Endothelial cell of umbilical vein (primary cell): ENCODE measurements at regions not wholly inside any gene's neighbourhood (a gene's known extent, or its start where the extent isn't known, plus 50 kb on each side); places are given as distances from the start of the nearest gene placed in this dataset.

Experiments used
- BruUV-seq: library from RNA; stranded (reverse); fragments of 400-500 nt; replicated peaks from 2 replicates; lab custom pipeline; 2021; lab: Mats Ljungman, UMichigan
- CTCF ChIA-PET: fragments of 300-600, 350-600 bp; sonication (Branson Sonifier 250); formaldehyde crosslinking; loops from one replicate; lab custom pipeline; 2021; ENCODE audit warnings: antibody characterized with exemption, inconsistent platforms; lab: Charles Lee
- POLR2A ChIA-PET: fragments of 300-600, 350-600 bp; sonication (Branson Sonifier 250); formaldehyde crosslinking; loops from one replicate; lab custom pipeline; 2021; ENCODE audit warnings: antibody characterized with exemption, inconsistent platforms; lab: Charles Lee
- DNase-seq: peaks from one replicate; pipeline ENCODE4 v3.0.0-alpha.2; 2011; ENCODE audit warnings: low read depth, low spot score
- FAIRE-seq: peaks from 2 replicates; lab custom pipeline; 2011; peaks lifted over from hg19 to GRCh38; lab: Jason Lieb, UNC
- H2AFZ ChIP-seq: 2 replicates; pipeline ENCODE4 v1.6.0; 2012; ENCODE audit warnings: low read depth, low read length, control low read depth, inconsistent platforms
- H3K27ac ChIP-seq: 2 replicates; pipeline ENCODE4 v1.5.1; 2011; ENCODE audit warnings: low read depth, mild to moderate bottlenecking, control low read depth, low read length, moderate library complexity; ENCODE audit not compliant: insufficient read depth
- H3K27me3 ChIP-seq, 2 experiments: 2 replicates each; pipeline versions ENCODE4 v1.6.0 to v1.6.1; 2011; ENCODE audit warnings: low read length in 2 of 2, mixed read lengths in 1 of 2; ENCODE audit not compliant: control insufficient read depth in 2 of 2, insufficient read depth in 2 of 2
- H3K36me3 ChIP-seq, 2 experiments: 2 replicates in 1 of 2; 3 replicates in 1 of 2; pipeline ENCODE4 v1.5.1; 2011; ENCODE audit warnings: low read length in 2 of 2, mild to moderate bottlenecking in 1 of 2, moderate library complexity in 1 of 2; ENCODE audit not compliant: control insufficient read depth in 2 of 2, insufficient read depth in 2 of 2; ENCODE audit errors: extremely low read depth in 1 of 2
- H3K4me1 ChIP-seq: 3 replicates; pipeline ENCODE4 v1.5.1; 2011; ENCODE audit warnings: mild to moderate bottlenecking, low read length; ENCODE audit not compliant: control insufficient read depth, insufficient read depth; ENCODE audit errors: extremely low read depth
- H3K4me2 ChIP-seq: 2 replicates; pipeline ENCODE4 v1.6.1; 2011; ENCODE audit warnings: low read length, control low read depth, mixed read lengths; ENCODE audit not compliant: insufficient read depth
- H3K4me3 ChIP-seq, 3 experiments: fragments of 200-600 bp in 1 of 3; sonication (generic), shearing (Covaris generic) in 1 of 3; replicated peaks in 1 of 3; 2 replicates each; pipeline ENCODE4 v1.5.1; 2011 to 2016; ENCODE audit warnings: control low read depth in 3 of 3, low read length in 3 of 3, mild to moderate bottlenecking in 2 of 3, inconsistent platforms in 1 of 3, low read depth in 1 of 3, moderate library complexity in 1 of 3; ENCODE audit not compliant: insufficient read depth in 1 of 3
- H3K79me2 ChIP-seq: 2 replicates; pipeline ENCODE4 v1.6.0; 2012; ENCODE audit warnings: low read length, inconsistent platforms; ENCODE audit not compliant: control insufficient read depth, insufficient read depth
- H3K9ac ChIP-seq: replicated peaks from 2 replicates; pipeline ENCODE3; 2011; ENCODE audit warnings: low read length, control low read depth; ENCODE audit not compliant: insufficient read depth; ENCODE audit errors: extremely low read depth
- H3K9me1 ChIP-seq: replicated peaks from 3 replicates; pipeline ENCODE4 v1.6.0; 2011; ENCODE audit warnings: mild to moderate bottlenecking, low read length; ENCODE audit not compliant: control insufficient read depth, insufficient read depth; ENCODE audit errors: extremely low read depth
- H3K9me3 ChIP-seq: replicated peaks from 2 replicates; pipeline ENCODE4 v1.5.1; 2012; ENCODE audit warnings: low read length, inconsistent platforms; ENCODE audit not compliant: control insufficient read depth, insufficient read depth
- H4K20me1 ChIP-seq: replicated peaks from 2 replicates; pipeline ENCODE3; 2011; ENCODE audit warnings: mild to moderate bottlenecking, low read length; ENCODE audit not compliant: control insufficient read depth, insufficient read depth; ENCODE audit errors: extremely low read depth
- CTCF ChIP-seq, 2 donors: IDR thresholded peaks; 1 replicate in 1 of 2; 2 replicates in 1 of 2; pipeline ENCODE4 v1.5.1; 2011; ENCODE audit warnings: low read length in 2 of 2, mild to moderate bottlenecking in 2 of 2, moderate library complexity in 2 of 2, control low read depth in 1 of 2, inconsistent platforms in 1 of 2, low read depth in 1 of 2; ENCODE audit not compliant: insufficient read depth in 1 of 2; ENCODE audit errors: extremely low read depth in 1 of 2
- EZH2 ChIP-seq: IDR thresholded peaks from 2 replicates; pipeline ENCODE4 v1.6.1; 2012; ENCODE audit warnings: borderline replicate concordance, low read depth, mild to moderate bottlenecking, moderate library complexity, low read length, inconsistent platforms; ENCODE audit not compliant: severe bottlenecking
- FOS ChIP-seq: IDR thresholded peaks from 2 replicates; pipeline ENCODE4 v1.6.1; 2011; ENCODE audit warnings: mild to moderate bottlenecking, low read length, moderate library complexity, borderline replicate concordance; ENCODE audit not compliant: insufficient read depth
- GATA2 ChIP-seq: IDR thresholded peaks from 2 replicates; pipeline ENCODE4 v1.7.0; 2011; ENCODE audit warnings: low read depth, mild to moderate bottlenecking, moderate library complexity, mixed read lengths, low read length; ENCODE audit not compliant: insufficient read length, insufficient read depth
- JUN ChIP-seq: IDR thresholded peaks from 2 replicates; pipeline ENCODE4 v1.6.1; 2011; ENCODE audit warnings: borderline replicate concordance, low read depth; ENCODE audit not compliant: insufficient read length, insufficient read depth
- MAX ChIP-seq: IDR thresholded peaks from 2 replicates; pipeline ENCODE4 v1.6.1; 2011; ENCODE audit not compliant: insufficient read depth, insufficient read length
- MYC ChIP-seq: IDR thresholded peaks from one replicate; pipeline ENCODE4 v1.6.1; 2011; ENCODE audit warnings: mild to moderate bottlenecking, low read depth, low read length
- POLR2A ChIP-seq: IDR thresholded peaks from 2 replicates; pipeline ENCODE4 v1.6.1; 2012; ENCODE audit warnings: low read depth, mild to moderate bottlenecking, control low read depth, low read length
- POLR2AphosphoS5 ChIP-seq: IDR thresholded peaks from 2 replicates; pipeline ENCODE4 v1.6.1; 2012; ENCODE audit warnings: low read depth, mild to moderate bottlenecking, control low read depth, low read length, moderate library complexity; ENCODE audit not compliant: insufficient read depth
- dilution Hi-C: fragments of 300-500 bp; cut with MboI; formaldehyde crosslinking; loops from one replicate; pipeline ENCODE4 v1.15.0; 2019; ENCODE audit warnings: low sequenced_read_pairs; ENCODE audit not compliant: extremely low pct_ligation_motif_present
- intact Hi-C: fragments of 100-400 bp; cut with micrococcal nuclease; formaldehyde crosslinking; loops from one replicate; pipeline ENCODE4 v1.10.0; 2022

- no peaks in the 10 kb centered on the region for H3K4me1 ChIP-seq
- no peaks in the 10 kb centered on the region for H3K9me1 ChIP-seq
- H3K4me2 ChIP-seq, result no peak overlapping the region
- no peaks in the 10 kb centered on the region for H4K20me1 ChIP-seq
- POLR2A ChIA-PET, result no interaction called here
- no peak overlapping the region for H3K4me3 ChIP-seq
- DNase-seq (no peak), FAIRE-seq (no peak)
- no peaks in the 10 kb centered on the region for H3K9me3 ChIP-seq
- no TSS peak for BruUV-seq
- no peak for TF ChIP-seq JUN
- TF ChIP-seq POLR2A, result no peak
- TF ChIP-seq MAX, result no peak
- TF ChIP-seq FOS, result no peak
- H3K79me2 ChIP-seq, result no peaks in the 10 kb centered on the region
- H3K27me3 ChIP-seq, result no peaks in the 10 kb centered on the region
- dilution Hi-C loops, result no loop called here
- CTCF ChIA-PET, result no interaction called here
- no peak overlapping the region for H2AFZ ChIP-seq
- intact Hi-C loops, result no loop called here
- no peak overlapping the region for H3K9ac ChIP-seq
- no peak overlapping the region for H3K27ac ChIP-seq
- H3K36me3 ChIP-seq, result no peaks in the 10 kb centered on the region
These were observed 335.2 kb upstream of the SEMA3D start for GRCh38 chr7:85522070-85522469.

GRCh38 chr7:85521108-85521694, 334.3 kb upstream of the SEMA3D start:
- H3K9me1 ChIP-seq, result no peaks in the 10 kb centered on the region
- H3K36me3 ChIP-seq, result no peaks in the 10 kb centered on the region
- DNase-seq (no peak), FAIRE-seq (no peak)
- intact Hi-C loops (no loop called here), dilution Hi-C loops (no loop called here)
- H4K20me1 ChIP-seq, result no peaks in the 10 kb centered on the region
- H3K79me2 ChIP-seq, result no peaks in the 10 kb centered on the region
- no peak overlapping the region for H3K27ac ChIP-seq
- POLR2A ChIA-PET, result no interaction called here
- H3K9ac ChIP-seq, result no peak overlapping the region
- CTCF ChIA-PET, result no interaction called here
- no peak overlapping the region for H2AFZ ChIP-seq
- H3K4me2 ChIP-seq, result no peak overlapping the region
- TF ChIP-seq CTCF (IDR thresholded peaks at IDR 0.05; ENCODE audit: extremely low read depth in 1 of 2, insufficient read depth in 1 of 2, low read depth in 1 of 2, low read length in 2 of 2), result no peak
- TF ChIP-seq FOS, result no peak
- no peak for TF ChIP-seq MYC
- TF ChIP-seq EZH2, result no peak
- no peak for TF ChIP-seq JUN
- no peak for TF ChIP-seq MAX
- no peak for TF ChIP-seq POLR2A
- TF ChIP-seq POLR2AphosphoS5, result no peak
- TF ChIP-seq GATA2, result no peak
- BruUV-seq, result no TSS peak
- H3K27me3 ChIP-seq, result no peaks in the 10 kb centered on the region
- no peaks in the 10 kb centered on the region for H3K4me1 ChIP-seq
- no peak overlapping the region for H3K4me3 ChIP-seq
- no peaks in the 10 kb centered on the region for H3K9me3 ChIP-seq
